GM18508 (cell line): ENCODE measurements at regions not wholly inside any gene's neighbourhood (a gene's known extent, or its start where the extent isn't known, plus 50 kb on each side); places are given as distances from the start of the nearest gene placed in this dataset.
"Not testable (repeated sequence)": the region's sequence is repeated elsewhere in the genome, so short reads cannot be mapped to it uniquely, and the experiment has no call there.

ENCODE experiments used
- ATAC-seq: cut with Tn5 transposase; IDR thresholded peaks from one replicate; pipeline ENCODE4 v1.9.1; 2021; ENCODE audit warnings: moderate number of reproducible peaks; ENCODE audit not compliant: insufficient read depth, unreplicated experiment

DNA sequence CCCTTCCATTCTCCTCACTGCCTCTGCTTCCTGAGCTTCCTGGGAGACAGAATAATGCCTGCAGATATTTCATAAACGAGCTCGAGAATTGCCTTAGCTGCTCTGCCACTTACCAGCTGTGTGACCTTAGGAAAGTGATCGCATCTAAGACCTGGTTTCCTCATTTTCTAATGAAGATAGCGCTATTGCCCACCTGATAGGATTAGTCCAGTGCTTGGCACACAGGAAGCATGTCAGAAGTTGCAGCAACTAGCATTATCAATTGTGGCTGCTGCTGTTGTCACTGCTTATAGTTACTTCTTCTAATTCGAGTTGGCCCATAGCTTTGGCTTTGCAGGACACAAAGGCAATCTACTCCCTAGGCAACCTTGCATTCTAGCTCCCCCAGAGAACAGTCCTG is 305.5 kb upstream of the SGK1 start:
- ATAC-seq = no peak

GRCh38 chr6:134622382-134623173 is 304.7 kb upstream of the SGK1 start:
- ATAC-seq = no peak

GRCh38 chr6:134621858-134622257 is 303.9 kb upstream of the SGK1 start:
- ATAC-seq = no peak

DNA sequence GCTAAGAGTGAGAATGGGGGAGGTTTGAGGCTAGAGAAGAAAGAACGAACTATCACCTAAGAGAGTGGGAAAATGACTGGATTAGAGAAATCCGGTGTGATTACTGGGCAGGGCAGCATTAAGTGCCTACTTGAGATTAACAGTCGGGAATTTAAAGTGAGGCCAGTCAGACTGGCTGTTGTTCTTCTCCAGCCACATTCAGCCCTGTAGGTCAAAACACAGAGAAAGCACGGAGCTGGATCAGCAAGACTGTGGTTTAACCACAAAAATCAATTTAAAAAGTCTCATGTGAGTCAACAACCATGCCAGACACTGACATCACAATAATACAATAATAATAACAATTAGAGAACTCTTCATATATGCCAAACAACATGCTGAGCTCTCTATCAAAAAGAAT is 301.9 kb upstream of the SGK1 start:
- ATAC-seq = no peak

DNA sequence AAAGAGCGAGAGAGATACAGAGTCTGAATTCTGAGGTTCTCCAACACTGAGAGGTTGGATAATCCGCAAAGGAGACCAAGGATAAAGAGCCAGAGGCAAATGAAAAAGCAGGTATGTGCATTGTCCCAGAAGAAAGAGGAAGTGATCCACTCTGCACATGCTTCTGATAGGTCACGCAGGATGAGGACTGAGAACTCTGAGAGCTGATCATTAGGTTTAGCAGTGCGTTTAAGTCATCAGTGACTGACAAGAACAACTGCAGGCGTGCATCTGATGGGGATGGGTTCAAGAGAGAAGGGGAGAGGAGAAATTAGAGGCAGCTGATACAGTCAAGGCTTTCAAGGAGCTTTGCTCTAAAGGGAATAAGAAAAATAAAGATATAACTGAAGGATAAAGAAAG is 301.2 kb upstream of the SGK1 start:
- no peak for ATAC-seq

DNA sequence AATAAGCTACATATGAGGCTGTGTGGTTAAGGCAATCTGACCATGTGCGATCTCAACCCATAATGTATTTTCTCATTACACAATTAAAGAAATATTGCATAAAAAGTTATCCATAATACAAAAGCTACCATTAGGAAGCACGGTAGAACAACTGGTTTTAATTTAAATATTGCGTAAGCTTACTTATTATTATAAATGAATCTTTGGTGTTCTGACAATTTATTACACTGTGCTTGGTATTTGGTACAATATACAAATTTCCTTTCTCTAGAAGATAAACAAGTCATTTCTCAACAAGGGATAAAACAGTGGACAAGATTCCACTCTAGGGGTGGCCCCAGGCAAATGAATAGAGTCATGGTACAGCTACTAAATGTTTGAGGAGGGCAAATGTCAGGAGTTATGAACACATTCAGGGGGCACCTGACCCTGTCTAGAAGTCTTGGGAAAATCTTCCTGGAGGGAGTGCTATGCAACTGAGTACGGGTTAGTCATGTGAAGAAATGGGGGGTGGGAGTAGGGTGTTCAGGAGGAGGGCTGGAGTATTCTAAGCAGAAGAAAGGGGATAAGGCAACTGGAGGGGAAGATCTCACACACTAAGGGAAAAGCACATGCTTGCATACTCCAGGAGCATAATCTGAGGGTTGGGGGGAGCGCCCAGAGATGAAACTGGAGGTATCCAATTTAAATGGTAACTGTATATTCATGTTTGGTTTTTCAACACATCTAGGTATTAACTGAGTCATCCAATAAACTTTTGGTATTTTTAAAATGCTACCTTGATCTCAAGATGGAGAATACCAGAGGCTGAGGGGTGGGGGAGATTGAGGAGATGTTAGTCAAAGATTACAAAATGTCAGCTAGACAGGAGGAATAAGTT is 296.9 kb upstream of the SGK1 start:
- ATAC-seq = no peak

- not testable (repeated sequence) for ATAC-seq
Observed at GRCh38 chr6:134612128-134612527, 294.2 kb upstream of the SGK1 start.

DNA sequence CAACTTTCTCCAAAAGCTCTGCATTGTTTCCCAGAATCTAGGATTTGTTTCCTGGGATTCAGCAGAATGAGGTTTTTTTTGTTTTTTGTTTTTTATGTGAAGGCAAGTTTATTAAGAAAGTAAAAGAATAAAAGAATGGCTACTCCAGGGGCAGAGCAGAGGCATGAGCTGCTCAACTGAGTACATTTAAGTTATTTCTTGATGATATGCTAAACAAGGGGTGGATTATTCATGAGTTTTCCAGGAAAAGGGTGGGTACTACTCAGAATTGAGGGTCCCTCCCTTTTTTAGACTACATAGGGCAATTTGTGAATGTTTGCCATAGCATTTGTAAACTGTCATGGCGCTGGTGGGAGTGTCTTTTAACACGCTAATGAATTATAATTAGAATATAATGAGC is 292.5 kb upstream of the SGK1 start:
- no peak for ATAC-seq

DNA sequence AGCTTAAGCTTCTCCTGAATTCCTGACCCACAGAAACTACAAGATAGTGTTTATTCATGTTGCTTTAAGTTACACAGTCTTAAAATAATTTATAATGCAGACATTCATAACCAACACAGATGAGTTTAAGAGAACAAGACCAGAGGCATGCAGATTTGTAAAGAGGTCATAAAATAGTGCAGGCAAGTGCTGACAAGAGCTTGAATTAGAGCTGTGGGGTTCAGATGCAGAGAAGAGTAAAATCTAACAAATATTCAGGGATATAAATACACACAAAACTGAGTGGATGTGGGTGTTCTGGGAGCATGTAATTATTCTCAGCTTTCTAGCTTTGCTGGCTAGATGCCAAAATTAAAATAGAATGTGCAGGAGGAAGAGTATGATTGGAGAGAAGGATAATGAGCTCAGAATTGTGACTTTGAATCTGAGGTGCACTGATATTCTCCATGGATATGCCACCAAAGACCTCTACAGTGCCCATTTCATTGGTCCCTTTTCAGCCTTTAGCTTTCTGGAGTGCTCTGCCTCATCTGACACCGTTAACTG is 291.9 kb upstream of the SGK1 start:
- ATAC-seq = no peak

DNA sequence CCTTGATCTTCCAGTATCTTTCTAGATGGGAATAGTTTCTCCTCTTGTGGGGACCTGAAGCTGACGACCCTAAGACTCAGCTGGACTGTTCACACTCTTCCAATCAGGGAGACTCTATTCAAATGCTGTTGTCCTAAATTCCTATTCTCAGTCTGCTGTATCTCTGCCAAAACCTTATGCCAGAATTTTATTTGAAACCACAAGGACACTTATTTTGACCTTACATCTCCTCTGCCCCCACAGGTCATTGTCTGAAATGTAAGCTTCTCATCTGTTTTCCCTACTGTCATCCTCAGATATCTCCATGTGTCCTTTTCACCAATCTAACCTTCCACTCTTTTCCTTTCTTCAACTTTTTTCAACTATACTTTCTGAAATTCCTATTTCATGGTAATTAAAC is 289.5 kb upstream of the SGK1 start:
- no peak for ATAC-seq

- no peak for ATAC-seq
Observed at GRCh38 chr6:134605034-134605433, 287.1 kb upstream of the SGK1 start.

GRCh38 chr6:134604014-134604676 is 286.2 kb upstream of the SGK1 start:
- ATAC-seq = no peak

DNA sequence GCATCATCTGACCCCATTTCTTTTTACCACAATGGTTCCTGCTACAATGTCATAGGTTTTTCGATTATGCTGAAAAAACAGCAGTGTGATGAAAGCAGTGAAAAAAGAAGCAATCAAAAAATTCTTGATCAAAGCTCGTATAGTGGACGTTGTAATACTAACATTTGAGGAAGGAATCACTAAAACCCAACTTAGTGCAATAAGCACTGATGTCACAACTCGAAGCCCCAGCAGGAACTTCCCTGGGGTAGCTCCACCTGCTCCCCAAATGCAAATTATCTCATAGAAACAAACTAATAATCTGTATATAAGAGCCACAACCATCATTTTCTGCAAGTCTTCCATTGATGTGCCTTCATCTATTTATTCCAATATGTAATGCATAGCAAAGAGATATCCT is 285.6 kb upstream of the SGK1 start:
- no peak for ATAC-seq

DNA sequence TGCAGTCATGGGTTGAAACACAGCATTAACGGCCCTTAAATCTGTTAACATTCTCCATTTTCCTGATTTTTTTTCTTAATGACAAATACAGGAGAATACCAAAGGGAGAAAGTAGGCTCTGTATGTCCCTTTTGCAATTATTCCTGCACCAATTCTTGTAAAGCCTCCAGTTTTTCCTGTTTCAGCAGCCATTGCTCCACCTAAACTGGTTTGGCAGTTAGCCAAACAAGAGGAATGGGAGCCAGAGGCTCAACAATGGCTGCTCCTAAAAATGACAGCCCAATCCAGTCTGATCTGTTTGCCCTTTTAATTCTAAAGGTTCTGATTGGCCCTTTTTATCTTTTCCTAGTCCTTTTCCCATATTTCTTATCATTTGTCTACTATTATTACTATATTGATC is 284.2 kb upstream of the SGK1 start:
- ATAC-seq = no peak

GRCh38 chr6:134600671-134601070 is 282.8 kb upstream of the SGK1 start:
- ATAC-seq = no peak

- no peak for ATAC-seq
Observed at GRCh38 chr6:134599079-134599478, 281.2 kb upstream of the SGK1 start.

GRCh38 chr6:134596191-134596590 is 278.3 kb upstream of the SGK1 start:
- ATAC-seq = no peak

- ATAC-seq = no peak
Observed at GRCh38 chr6:134594881-134595280, 277.0 kb upstream of the SGK1 start.

DNA sequence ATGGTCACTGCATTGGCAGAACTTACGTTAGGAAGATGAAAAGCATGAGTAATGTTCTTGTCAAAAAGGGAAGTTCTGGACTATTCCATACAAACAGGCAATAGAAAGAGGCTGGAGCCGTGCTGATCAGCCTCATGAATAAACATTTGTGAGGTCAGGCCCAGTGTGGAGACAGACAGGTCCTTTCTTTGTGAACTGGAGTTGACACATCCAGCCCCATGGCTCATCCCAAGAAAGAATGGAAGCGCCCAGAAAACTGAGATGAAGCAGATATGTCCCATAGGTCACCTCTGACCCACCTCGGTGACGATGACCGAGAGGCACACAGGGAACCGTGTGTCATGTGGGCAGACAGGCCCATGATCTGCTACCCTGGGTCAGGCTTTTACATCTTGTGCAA is 276.0 kb upstream of the SGK1 start:
- ATAC-seq = no peak

DNA sequence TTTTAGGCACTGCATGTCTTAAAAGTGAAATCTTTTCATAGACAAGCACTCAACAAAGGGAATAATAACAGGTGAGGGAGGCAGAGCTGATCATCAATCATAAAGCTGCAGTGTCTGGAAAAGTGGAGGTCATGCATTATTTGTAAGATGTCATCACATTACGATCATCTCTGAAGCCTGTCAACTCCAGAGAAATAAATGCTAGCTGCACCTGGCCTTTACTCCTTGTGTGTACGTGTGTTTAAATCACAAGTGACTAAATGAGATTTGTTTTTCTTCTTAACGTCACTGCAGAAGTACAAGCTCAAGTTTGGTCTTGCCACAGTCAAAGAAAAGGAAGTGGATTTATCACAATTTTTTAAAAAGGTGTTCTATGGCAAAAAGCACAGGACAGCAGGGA is 275.5 kb upstream of the SGK1 start:
- ATAC-seq = no peak

DNA sequence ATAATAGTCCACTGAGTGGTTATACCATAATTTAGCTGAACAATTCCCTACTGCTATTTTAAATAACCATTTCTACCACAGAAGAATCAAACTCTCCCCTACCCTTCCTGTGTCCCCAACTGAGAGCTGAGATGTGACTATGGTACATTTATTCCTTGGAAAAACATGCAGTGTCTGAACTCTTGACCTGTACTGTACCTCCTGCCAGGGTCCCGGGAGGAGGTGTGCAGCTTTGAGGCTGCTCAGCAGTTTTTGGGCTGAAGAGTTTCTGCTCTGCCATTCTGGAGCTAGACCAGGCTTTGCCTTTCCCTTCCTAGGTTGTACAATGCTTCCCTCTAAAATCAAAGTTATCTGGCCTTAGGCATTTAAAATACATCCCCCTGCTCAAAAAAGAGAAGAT is 275.1 kb upstream of the SGK1 start:
- ATAC-seq = no peak
